NB4 (cell line): ENCODE measurements at regions not wholly inside any gene's neighbourhood (a gene's known extent, or its start where the extent isn't known, plus 50 kb on each side); places are given as distances from the start of the nearest gene placed in this dataset.
"Not testable (repeated sequence)": the region's sequence is repeated elsewhere in the genome, so short reads cannot be mapped to it uniquely, and the experiment has no call there.

Experiments used
- DNase-seq: peaks from one replicate; pipeline ENCODE4 v3.0.0; 2010; ENCODE audit warnings: low read depth
- H3K4me3 ChIP-seq: one replicate; pipeline ENCODE4 v1.5.1; 2011; ENCODE audit warnings: mild to moderate bottlenecking, low read depth, low read length, moderate library complexity
- MAX ChIP-seq: IDR thresholded peaks from 2 replicates; pipeline ENCODE4 v1.6.1; 2011; ENCODE audit warnings: low read depth, low read length
- MYC ChIP-seq: IDR thresholded peaks from 2 replicates; pipeline ENCODE4 v1.6.1; 2011; ENCODE audit warnings: low read depth, low read length
- POLR2A ChIP-seq: IDR thresholded peaks from 2 replicates; pipeline ENCODE4 v1.6.1; 2011; ENCODE audit warnings: mild to moderate bottlenecking; ENCODE audit not compliant: insufficient read length; ENCODE audit errors: extremely low read depth
- TF ChIP-seq, protein P1 (sequence below): IDR thresholded peaks from one replicate; pipeline ENCODE4 v1.5.1; 2012; ENCODE audit warnings: low read depth, low read length

GRCh38 chr7:106442476-106442875 lies 157.7 kb upstream of the NAMPT start:
- TF ChIP-seq MAX (no peak), POLR2A (no peak), MYC (no peak)
- TF ChIP-seq, protein P1, sequence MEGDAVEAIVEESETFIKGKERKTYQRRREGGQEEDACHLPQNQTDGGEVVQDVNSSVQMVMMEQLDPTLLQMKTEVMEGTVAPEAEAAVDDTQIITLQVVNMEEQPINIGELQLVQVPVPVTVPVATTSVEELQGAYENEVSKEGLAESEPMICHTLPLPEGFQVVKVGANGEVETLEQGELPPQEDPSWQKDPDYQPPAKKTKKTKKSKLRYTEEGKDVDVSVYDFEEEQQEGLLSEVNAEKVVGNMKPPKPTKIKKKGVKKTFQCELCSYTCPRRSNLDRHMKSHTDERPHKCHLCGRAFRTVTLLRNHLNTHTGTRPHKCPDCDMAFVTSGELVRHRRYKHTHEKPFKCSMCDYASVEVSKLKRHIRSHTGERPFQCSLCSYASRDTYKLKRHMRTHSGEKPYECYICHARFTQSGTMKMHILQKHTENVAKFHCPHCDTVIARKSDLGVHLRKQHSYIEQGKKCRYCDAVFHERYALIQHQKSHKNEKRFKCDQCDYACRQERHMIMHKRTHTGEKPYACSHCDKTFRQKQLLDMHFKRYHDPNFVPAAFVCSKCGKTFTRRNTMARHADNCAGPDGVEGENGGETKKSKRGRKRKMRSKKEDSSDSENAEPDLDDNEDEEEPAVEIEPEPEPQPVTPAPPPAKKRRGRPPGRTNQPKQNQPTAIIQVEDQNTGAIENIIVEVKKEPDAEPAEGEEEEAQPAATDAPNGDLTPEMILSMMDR = no peak
- no peak overlapping the region for H3K4me3 ChIP-seq
- DNase-seq = no peak

DNA sequence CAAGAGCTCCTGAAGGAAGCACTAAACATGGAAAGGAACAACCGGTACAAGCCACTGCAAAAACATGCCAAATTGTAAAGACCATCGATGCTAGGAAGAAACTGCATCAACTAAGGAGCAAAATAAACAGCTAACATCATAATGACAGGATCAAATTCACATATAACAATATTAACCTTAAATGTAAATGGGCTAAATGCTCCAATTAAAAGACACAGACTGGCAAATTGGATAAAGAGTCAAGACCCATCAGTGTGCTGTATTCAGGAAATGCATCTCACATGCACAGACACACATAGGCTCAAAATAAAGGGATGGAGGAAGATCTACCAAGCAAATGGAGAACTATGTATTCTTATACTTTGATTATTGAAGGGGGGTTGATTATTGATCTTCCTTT lies 156.6 kb upstream of the NAMPT start:
- not testable (repeated sequence) for H3K4me3 ChIP-seq, DNase-seq

DNA sequence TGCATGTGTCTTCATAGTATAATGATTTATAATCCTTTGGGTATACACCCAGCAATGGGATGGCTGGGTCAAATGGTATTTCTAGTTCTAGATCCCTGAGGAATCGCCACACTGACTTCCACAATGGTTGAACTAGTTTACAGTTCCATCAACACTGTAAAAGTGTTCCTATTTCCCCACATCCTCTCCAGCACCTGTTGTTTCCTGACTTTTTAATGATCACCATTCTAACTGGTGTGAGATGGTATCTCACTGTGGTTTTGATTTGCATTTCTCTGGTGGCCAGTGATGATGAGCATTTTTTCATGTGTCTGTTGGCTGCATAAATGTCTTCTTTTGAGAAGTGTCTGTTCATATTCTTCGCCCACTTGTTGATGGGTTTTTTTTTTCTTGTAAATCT lies 152.2 kb upstream of the NAMPT start:
- DNase-seq = not testable (repeated sequence)

GRCh38 chr7:106433377-106433776 lies 148.6 kb upstream of the NAMPT start:
- TF ChIP-seq, protein P1 = no peak
- no peak for TF ChIP-seq MAX
- TF ChIP-seq MYC = no peak
- no peak for TF ChIP-seq POLR2A
- DNase-seq = no peak
- no peak overlapping the region for H3K4me3 ChIP-seq

More for the DNA sequence above, 152.2 kb upstream of the NAMPT start:
- H3K4me3 ChIP-seq = not testable (repeated sequence)

DNA sequence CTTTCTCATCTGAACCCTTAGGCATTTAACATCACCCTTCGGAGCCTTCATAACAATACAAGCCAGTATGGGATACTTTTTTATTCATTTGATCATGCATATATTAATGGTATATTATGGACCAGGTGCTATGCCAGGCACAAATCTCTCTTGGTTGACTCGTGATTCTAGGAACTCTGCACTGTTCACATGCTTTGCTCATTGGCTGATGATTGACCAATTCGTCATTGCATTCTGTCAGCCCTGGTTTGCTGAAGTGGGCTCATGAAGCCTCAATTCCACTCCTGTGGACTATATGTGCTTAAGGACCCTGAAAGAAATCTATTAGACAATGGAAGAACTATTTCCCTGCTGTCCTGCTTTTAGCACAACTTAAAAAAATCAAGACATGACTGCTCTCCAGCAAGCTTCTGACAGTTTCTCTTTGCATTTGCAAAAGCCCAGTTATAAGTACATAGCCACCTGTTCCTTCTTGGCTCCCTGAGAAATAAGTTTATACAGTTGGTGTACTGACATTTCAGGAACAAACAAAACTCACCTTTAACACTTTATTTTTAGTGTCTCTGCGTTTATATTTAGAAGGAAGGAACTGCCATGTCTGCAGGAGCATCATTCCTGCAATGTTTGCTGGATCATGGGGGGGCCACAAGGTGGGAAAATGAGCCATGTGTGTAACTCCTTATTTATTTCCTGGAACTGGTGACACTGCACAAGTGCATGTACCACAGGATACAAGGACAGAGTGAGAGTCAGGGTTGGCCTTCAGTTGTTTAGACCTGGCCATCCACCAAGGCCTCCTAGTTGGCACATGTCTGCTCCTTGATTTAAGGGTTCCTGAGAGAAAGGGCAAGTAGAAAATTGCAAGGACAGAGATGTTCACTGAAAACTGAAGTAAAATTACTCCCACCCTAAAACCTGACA lies 146.0 kb upstream of the NAMPT start:
- no peak overlapping the region for H3K4me3 ChIP-seq
- DNase-seq = no peak
- no peak for TF ChIP-seq MAX
- no peak for TF ChIP-seq MYC
- TF ChIP-seq, protein P1 = no peak
- TF ChIP-seq POLR2A = no peak

DNA sequence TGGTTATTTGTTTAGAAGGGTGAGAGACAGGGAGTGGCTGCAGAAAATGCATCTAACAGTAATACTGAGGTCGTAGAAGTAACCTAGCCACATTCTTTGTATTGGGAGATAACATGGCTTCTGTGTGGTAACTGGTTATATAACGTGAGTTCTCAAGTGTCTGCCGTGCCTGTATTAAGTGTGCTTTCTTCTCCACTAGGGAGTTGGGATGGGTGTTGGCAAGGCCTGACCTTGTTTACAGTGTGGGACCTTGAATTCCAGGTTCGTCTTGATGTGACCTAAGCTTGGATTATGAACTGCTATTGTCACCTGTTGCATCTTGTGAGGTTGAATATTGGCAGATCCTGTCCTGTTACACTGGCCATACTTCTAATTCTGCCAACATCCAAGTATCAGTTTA lies 145.3 kb upstream of the NAMPT start:
- TF ChIP-seq, protein P1 = no peak
- no peak for TF ChIP-seq MYC
- no peak for TF ChIP-seq POLR2A
- TF ChIP-seq MAX = no peak
- no peak overlapping the region for H3K4me3 ChIP-seq
- no peak for DNase-seq

DNA sequence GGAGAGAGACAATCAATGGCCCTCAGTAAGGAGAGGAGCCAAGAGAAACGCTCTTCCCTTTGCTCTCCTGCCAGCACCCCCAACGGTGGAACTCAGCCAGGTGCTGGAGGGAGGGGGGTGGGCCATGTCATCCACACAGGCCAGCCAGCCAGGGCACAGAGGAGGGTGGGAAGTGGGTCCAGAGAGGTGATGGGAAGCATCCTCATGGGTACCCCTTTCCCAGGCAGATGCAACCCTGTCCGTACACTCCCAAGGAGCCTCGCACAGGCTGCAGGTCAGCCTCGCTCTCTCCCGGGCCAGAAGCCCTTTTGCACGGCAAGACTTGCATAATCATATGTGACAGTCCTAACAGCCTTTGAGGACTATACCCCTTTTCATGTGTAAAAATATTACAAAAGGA lies 142.0 kb upstream of the NAMPT start:
- no peak for DNase-seq
- no peak for TF ChIP-seq MYC
- TF ChIP-seq, protein P1 = no peak
- no peak for TF ChIP-seq MAX
- no peak for TF ChIP-seq POLR2A

More for the DNA sequence above, 142.0 kb upstream of the NAMPT start:
- H3K4me3 ChIP-seq = no peak overlapping the region
